Left ventricle myocardium inferior (tissue), 1 donor: ENCODE measurements at regions not wholly inside any gene's neighbourhood (a gene's known extent, or its start where the extent isn't known, plus 50 kb on each side); places are given as distances from the start of the nearest gene placed in this dataset.

ENCODE experiments used
- DNase-seq: peaks from one replicate; pipeline ENCODE4 v3.0.0-alpha.2; 2020
- H3K27ac ChIP-seq: fragments of 200-600 bp; replicated peaks from 2 replicates; pipeline ENCODE4 v1.8.0; 2021
- H3K27me3 ChIP-seq: fragments of 200-600 bp; 2 replicates; pipeline ENCODE4 v1.8.0; 2021; ENCODE audit warnings: low read depth
- H3K36me3 ChIP-seq: fragments of 200-600 bp; 2 replicates; pipeline ENCODE4 v1.8.0; 2021
- H3K4me1 ChIP-seq: fragments of 200-600 bp; 2 replicates; pipeline ENCODE4 v1.8.0; 2021
- H3K4me3 ChIP-seq: fragments of 200-600 bp; 2 replicates; pipeline ENCODE4 v1.8.0; 2021; ENCODE audit warnings: mild to moderate bottlenecking, moderate library complexity
- H3K9me3 ChIP-seq: fragments of 200-600 bp; replicated peaks from 2 replicates; pipeline ENCODE4 v1.8.0; 2021
- intact Hi-C: fragments of 100-400 bp; cut with micrococcal nuclease; formaldehyde crosslinking; loops from one replicate; pipeline ENCODE4 v1.11.0; 2022
- TF ChIP-seq, protein P1 (sequence below): fragments of 200-600 bp; IDR thresholded peaks from 2 replicates; pipeline ENCODE4 v1.8.0; 2021; ENCODE audit warnings: antibody characterized with exemption, mild to moderate bottlenecking, borderline replicate concordance
- donor health status: DM: no; HTN: yes; CAD: no; lungs with severe emphysema.

DNA sequence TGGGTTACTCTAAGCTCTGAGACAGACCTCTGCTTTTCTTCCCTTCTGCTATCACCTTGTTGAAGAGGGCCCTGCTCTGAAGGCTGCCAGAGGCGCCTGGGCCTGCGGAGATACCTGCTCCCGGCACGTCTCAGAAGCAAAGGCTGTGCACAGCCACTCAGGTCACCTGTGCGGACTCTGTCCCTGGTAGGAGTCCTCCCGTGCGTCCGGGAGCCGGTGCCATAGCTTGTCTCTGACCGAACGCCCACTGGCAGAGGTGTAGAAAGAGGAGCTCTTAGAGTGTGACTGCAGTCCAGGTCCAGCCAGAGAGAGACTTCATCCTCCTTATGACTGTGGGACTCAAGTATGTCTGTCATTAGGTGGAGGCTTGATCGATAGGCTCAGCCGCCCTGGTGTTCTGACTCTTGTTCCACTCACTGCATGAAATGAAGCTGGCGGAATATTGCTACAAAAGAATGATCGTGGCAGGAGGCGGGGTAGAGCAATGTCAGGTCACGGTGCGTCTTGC lies 51.0 kb upstream of the UNC93A start:
- Histone ChIP-seq H3K36me3 (no peaks in the 10 kb centered on the region), H3K4me3 (no peak overlapping the region), H3K27me3 (peaks cover 21% of the 10 kb centered on the region), H3K4me1 (no peaks in the 10 kb centered on the region), H3K27ac (no peak overlapping the region), H3K9me3 (no peaks in the 10 kb centered on the region)
- no peak for DNase-seq
- TF ChIP-seq, protein P1, sequence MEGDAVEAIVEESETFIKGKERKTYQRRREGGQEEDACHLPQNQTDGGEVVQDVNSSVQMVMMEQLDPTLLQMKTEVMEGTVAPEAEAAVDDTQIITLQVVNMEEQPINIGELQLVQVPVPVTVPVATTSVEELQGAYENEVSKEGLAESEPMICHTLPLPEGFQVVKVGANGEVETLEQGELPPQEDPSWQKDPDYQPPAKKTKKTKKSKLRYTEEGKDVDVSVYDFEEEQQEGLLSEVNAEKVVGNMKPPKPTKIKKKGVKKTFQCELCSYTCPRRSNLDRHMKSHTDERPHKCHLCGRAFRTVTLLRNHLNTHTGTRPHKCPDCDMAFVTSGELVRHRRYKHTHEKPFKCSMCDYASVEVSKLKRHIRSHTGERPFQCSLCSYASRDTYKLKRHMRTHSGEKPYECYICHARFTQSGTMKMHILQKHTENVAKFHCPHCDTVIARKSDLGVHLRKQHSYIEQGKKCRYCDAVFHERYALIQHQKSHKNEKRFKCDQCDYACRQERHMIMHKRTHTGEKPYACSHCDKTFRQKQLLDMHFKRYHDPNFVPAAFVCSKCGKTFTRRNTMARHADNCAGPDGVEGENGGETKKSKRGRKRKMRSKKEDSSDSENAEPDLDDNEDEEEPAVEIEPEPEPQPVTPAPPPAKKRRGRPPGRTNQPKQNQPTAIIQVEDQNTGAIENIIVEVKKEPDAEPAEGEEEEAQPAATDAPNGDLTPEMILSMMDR: no peak
- intact Hi-C loops: no loop called here
